ENCODE measurements at regions not wholly inside any gene's neighbourhood (a gene's known extent, or its start where the extent isn't known, plus 50 kb on each side); places are given as distances from the start of the nearest gene placed in this dataset.

GRCh38 chr5:40029711-40030495 lies 605.1 kb upstream of the DAB2 start:
- no peak for DNase-seq

GRCh38 chr5:40027400-40027799 lies 602.6 kb upstream of the DAB2 start:
- no peak for DNase-seq

GRCh38 chr5:40025586-40025985 lies 600.8 kb upstream of the DAB2 start:
- DNase-seq, result no peak

DNA sequence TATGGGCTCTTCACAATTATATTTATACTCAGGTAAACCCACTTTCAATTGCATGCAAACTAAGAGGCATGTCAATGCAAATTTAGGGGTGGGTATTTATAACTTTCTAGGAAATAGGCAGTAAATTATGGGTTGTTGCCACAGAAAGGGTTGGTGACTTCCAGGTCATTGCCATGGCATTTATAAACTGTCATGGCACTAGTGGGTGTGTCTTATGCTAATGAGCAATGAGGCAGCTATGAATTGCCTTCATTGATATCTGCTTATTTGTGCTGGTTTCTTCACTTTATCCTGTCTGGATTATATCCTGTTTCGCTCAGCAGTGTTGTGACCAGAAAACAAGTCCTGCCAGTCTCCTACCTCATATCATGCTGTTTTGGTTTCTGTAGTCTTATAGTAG lies 597.3 kb upstream of the DAB2 start:
- DNase-seq, result no peak

GRCh38 chr5:40021007-40021406 lies 596.2 kb upstream of the DAB2 start:
- DNase-seq, result peak; percentile 17

- no peak for DNase-seq
Measured at GRCh38 chr5:40017918-40018317, 593.1 kb upstream of the DAB2 start.

- no peak for DNase-seq
Measured at GRCh38 chr5:40017135-40017534, 592.4 kb upstream of the DAB2 start.

DNA sequence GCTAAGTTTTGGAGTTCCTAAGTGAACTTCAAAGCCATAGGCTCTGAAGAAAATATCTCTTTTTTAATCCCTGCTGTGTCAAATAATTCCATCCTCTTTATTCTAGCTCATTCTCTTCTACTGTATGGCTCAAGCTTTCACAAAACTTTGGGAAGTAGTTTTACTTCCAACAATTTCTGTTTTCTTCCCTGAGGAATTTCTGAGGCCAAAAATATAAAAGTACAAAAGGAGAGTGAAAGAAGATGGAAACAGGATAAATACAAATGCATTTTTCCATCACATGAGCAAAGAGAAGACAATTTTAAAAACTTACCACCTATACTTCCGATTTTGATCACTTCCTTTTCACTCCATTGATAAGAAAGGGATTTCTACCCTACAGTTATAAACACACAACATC lies 585.7 kb upstream of the DAB2 start:
- DNase-seq, result no peak

DNA sequence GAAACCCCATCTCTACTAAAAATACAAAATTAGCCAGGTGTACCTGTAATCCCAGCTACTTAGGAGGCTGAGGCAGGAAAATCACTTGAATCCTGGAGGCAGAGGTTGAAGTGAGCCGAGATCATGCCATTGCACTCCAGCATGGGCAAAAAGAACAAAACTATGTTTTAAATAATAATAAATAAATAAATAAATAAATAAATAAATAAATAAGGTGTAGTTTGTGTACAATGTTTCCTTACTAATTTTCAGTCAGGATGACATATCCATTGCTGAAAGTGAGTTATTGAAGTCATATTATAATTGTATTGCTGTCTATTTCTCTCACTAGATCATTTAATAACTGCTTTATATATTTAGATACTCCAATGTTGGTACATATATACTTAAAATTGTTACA lies 581.5 kb upstream of the DAB2 start:
- no peak for DNase-seq

DNA sequence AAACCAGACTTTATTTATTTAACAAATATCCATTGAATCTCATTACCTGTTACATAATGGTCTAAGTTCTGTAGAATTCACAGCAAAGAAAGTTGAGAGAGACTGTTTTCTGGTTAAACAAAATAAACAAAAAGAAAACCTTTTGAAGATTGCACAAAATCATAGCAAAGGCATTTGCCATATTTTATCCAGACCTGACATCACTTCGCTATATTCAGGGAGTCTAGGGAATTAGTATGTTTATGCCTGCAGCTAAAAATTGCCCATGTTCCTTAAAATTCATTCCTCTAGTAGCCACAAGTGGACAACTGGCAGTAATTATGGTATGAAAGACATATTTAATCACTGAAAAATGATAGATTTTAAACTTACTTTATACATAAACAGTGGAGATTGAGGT lies 577.0 kb upstream of the DAB2 start:
- DNase-seq, result no peak

DNA sequence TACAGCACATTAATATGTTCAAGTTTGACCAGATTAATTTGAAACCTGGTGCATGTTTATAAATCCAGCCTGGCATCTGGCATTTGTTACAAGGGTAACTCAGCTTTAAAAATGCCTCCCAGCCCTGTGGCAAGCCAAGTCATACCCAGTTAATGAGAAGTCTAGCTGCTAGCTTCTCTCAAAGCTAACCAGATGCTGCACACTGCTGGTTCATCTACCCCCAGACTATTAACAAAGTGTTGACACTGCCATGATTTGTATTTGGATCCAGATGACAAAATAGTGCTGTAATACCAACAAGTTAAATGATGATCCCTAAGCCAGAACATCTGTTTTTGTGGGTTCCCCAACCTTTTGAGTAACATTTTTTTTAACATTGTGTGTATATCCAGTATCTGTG lies 573.7 kb upstream of the DAB2 start:
- DNase-seq, result no peak

DNA sequence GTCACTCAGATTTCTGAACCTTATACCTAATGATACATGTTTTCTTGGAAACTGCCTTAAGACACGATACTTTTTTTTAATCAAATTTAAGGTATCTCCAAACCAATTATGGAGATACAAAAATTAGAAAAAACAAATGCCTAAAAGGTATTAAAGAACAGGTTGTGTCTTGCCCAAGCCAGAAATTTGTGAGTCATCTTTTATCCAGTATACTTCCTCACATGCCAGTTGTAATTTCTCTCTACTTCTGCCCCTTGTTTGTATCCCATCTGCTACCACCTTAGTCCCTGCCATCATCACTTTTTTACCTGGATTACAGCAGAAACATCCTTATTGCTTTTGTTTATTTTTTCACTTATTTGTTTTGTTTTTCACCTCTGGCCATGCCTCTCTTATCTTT lies 571.2 kb upstream of the DAB2 start:
- DNase-seq, result no peak

GRCh38 chr5:39992617-39993202 lies 567.9 kb upstream of the DAB2 start:
- DNase-seq, result no peak

- no peak for DNase-seq
Measured at GRCh38 chr5:39986614-39987013, 561.8 kb upstream of the DAB2 start.

DNA sequence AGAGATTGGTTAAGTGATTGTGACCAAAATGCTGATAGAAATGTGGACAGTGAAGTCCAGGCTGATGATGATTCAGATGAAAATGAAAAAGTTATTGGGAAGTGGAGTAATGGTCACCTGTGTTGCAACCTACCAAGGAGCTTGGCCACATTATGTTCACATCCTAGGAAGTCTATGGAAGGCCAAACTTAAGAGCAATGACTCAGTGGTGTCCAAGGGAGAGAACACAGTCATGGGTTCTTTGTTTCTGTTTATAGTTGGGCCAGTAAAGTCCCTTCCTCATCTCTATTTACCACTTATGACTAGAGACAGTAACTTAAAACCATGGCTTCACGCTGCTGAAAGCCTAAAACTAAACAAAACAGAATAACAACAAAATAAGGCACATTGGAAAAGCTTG lies 555.3 kb upstream of the DAB2 start:
- DNase-seq, result no peak

GRCh38 chr5:39977066-39977655 lies 552.4 kb upstream of the DAB2 start:
- DNase-seq, result no peak

- no peak for DNase-seq
Measured at GRCh38 chr5:39970117-39970798, 545.5 kb upstream of the DAB2 start.

- DNase-seq, result no peak
Measured at GRCh38 chr5:39968381-39968780, 543.6 kb upstream of the DAB2 start.

DNA sequence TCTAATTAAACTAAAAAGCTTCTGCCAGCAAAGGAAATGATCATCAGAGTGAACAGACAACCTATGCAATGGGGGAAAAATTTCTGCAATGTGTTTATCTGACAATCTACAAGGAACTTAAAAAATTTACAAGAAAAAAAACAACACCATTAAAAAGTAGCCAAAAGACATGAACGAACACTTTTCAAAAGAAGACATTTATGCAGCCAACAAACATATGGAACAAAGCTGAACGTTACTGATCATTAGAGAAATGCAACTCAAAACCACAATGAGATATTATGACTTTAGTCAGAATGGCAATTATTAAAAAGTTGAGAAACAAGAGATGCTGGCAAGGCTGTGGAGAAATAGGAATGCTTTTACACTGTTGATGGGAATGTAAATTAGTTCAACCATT lies 530.4 kb upstream of the DAB2 start:
- no peak for DNase-seq

DNA sequence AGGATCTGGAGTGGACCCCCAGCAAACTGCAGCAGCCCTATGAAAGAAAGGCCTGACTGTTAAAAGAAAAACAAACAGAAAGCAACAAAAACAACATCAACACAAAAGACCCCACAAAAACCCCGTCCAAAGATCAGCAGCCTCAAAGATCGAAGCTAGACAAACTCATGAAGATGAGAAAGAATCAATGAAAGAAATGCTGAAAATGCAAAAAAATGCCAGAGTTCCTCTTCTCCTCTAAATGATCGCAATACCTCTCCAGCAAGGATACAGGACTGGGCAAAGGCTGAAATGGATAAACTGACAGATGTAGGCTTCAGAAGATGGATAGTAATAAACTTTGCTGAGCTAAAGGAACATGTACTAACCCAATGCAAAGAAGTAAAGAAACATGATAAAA lies 526.3 kb upstream of the DAB2 start:
- no peak for DNase-seq

GRCh38 chr5:39948867-39949468 lies 524.2 kb upstream of the DAB2 start:
- peak; percentile 77 for DNase-seq

- DNase-seq, result no peak
Measured at GRCh38 chr5:39948341-39948740, 523.6 kb upstream of the DAB2 start.

DNA sequence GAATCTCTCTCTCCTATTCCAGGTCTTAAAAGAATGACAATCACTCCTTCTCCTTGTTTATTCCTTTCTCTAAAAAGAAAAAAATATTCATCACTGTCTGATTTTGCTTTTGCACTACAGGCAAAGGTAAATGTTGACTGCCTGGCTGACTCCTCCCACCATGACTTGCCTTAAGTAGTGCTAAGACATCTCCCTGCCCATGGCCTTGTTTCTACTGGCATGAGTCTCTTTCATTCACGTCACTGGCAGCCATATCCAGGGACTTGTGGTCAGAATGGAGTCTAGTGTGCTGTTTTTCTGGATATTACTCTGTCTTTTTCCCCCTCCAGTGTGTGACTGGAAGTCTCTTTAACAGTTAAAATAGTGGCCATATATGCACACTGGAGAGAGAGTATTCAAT lies 522.9 kb upstream of the DAB2 start:
- DNase-seq, result no peak

Data from CD4-positive, alpha-beta T cell treated with Interleukin-12 subunit alpha and Interleukin-12 subunit beta, for 1 hour (primary cell).